ENCODE measurements at regions not wholly inside any gene's neighbourhood (a gene's known extent, or its start where the extent isn't known, plus 50 kb on each side); places are given as distances from the start of the nearest gene placed in this dataset.

- Histone ChIP-seq H3K27me3 (ENCODE audit: control insufficient read depth in 2 of 2, insufficient read depth in 2 of 2, low read length in 2 of 2) (no peaks in the 10 kb centered on the region), H3K36me3 (ENCODE audit: control insufficient read depth in 2 of 2, insufficient read depth in 2 of 2, low read length in 2 of 2) (no peaks in the 10 kb centered on the region)
Measured at GRCh38 chr6:168214586-168215104, 104.9 kb downstream of the DACT2 start.

GRCh38 chr6:168213121-168213524, 106.5 kb downstream of the DACT2 start:
- Histone ChIP-seq H3K27me3 (ENCODE audit: control insufficient read depth in 2 of 2, insufficient read depth in 2 of 2, low read length in 2 of 2) (no peaks in the 10 kb centered on the region), H3K27ac (ENCODE audit: low read depth in 2 of 2, low read length in 2 of 2) (no peak overlapping the region), H3K4me3 (ENCODE audit: low read length in 2 of 2) (no peak overlapping the region), H3K9me3 (ENCODE audit: control insufficient read depth in 2 of 2, low read length in 2 of 2) (no peaks in the 10 kb centered on the region), H3K36me3 (ENCODE audit: control insufficient read depth in 2 of 2, insufficient read depth in 2 of 2, low read length in 2 of 2) (no peaks in the 10 kb centered on the region), H3K9ac (ENCODE audit: low read depth in 1 of 2, low read length in 2 of 2) (no peak overlapping the region), H3K4me1 (ENCODE audit: control insufficient read depth in 2 of 2, insufficient read depth in 2 of 2, low read length in 2 of 2) (no peaks in the 10 kb centered on the region)

More at GRCh38 chr6:168214586-168215104, 104.9 kb downstream of the DACT2 start:
- H3K4me1 ChIP-seq (ENCODE audit: control insufficient read depth in 2 of 2, insufficient read depth in 2 of 2, low read length in 2 of 2): no peaks in the 10 kb centered on the region
- H3K4me3 ChIP-seq (ENCODE audit: low read length in 2 of 2): no peak overlapping the region
- H3K27ac ChIP-seq (ENCODE audit: low read depth in 2 of 2, low read length in 2 of 2): no peak overlapping the region
- no peak overlapping the region for H3K9ac ChIP-seq (ENCODE audit: low read depth in 1 of 2, low read length in 2 of 2)
- H3K9me3 ChIP-seq (ENCODE audit: control insufficient read depth in 2 of 2, low read length in 2 of 2): no peaks in the 10 kb centered on the region

DNA sequence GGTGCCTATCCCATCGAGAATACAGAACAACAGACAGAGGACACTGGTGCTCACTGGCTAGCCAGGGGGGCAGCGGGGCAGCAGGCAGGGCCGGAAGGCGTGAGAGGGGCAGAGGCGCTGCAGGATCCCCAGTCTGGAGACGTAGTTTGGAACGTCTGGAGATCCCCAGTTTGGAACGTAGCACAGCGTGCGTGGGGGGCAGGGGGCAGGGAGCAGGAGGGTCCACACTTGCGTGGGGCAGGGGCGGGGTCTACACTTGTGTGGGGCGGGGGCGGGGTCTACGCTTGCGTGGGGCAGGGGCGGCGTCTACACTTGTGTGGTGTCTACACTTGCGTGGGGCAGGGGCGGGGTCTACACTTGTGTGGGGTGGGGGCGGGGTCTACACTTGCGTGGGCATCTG, 107.2 kb downstream of the DACT2 start:
- Histone ChIP-seq H3K27me3 (ENCODE audit: control insufficient read depth in 2 of 2, insufficient read depth in 2 of 2, low read length in 2 of 2) (no peaks in the 10 kb centered on the region), H3K36me3 (ENCODE audit: control insufficient read depth in 2 of 2, insufficient read depth in 2 of 2, low read length in 2 of 2) (no peaks in the 10 kb centered on the region), H3K9ac (ENCODE audit: low read depth in 1 of 2, low read length in 2 of 2) (no peak overlapping the region), H3K4me1 (ENCODE audit: control insufficient read depth in 2 of 2, insufficient read depth in 2 of 2, low read length in 2 of 2) (no peaks in the 10 kb centered on the region), H3K9me3 (ENCODE audit: control insufficient read depth in 2 of 2, low read length in 2 of 2) (no peaks in the 10 kb centered on the region), H3K4me3 (ENCODE audit: low read length in 2 of 2) (no peak overlapping the region), H3K27ac (ENCODE audit: low read depth in 2 of 2, low read length in 2 of 2) (no peak overlapping the region)

- no peak overlapping the region for H3K4me3 ChIP-seq (ENCODE audit: low read length in 2 of 2)
- no peaks in the 10 kb centered on the region for H3K4me1 ChIP-seq (ENCODE audit: control insufficient read depth in 2 of 2, insufficient read depth in 2 of 2, low read length in 2 of 2)
- H3K9me3 ChIP-seq (ENCODE audit: control insufficient read depth in 2 of 2, low read length in 2 of 2): no peaks in the 10 kb centered on the region
- H3K36me3 ChIP-seq (ENCODE audit: control insufficient read depth in 2 of 2, insufficient read depth in 2 of 2, low read length in 2 of 2): no peaks in the 10 kb centered on the region
- H3K9ac ChIP-seq (ENCODE audit: low read depth in 1 of 2, low read length in 2 of 2): no peak overlapping the region
- no peaks in the 10 kb centered on the region for H3K27me3 ChIP-seq (ENCODE audit: control insufficient read depth in 2 of 2, insufficient read depth in 2 of 2, low read length in 2 of 2)
- no peak overlapping the region for H3K27ac ChIP-seq (ENCODE audit: low read depth in 2 of 2, low read length in 2 of 2)
Measured at GRCh38 chr6:168211681-168212080, 107.9 kb downstream of the DACT2 start.

- Histone ChIP-seq H3K9ac (ENCODE audit: low read depth in 1 of 2, low read length in 2 of 2) (no peak overlapping the region), H3K4me3 (ENCODE audit: low read length in 2 of 2) (no peak overlapping the region)
Measured at GRCh38 chr6:168210239-168211105, 109.1 kb downstream of the DACT2 start.

GRCh38 chr6:168209420-168209819, 110.2 kb downstream of the DACT2 start:
- H3K36me3 ChIP-seq (ENCODE audit: control insufficient read depth in 2 of 2, insufficient read depth in 2 of 2, low read length in 2 of 2): no peaks in the 10 kb centered on the region
- H3K27ac ChIP-seq (ENCODE audit: low read depth in 2 of 2, low read length in 2 of 2): no peak overlapping the region
- no peak overlapping the region for H3K4me3 ChIP-seq (ENCODE audit: low read length in 2 of 2)
- no peaks in the 10 kb centered on the region for H3K27me3 ChIP-seq (ENCODE audit: control insufficient read depth in 2 of 2, insufficient read depth in 2 of 2, low read length in 2 of 2)
- H3K4me1 ChIP-seq (ENCODE audit: control insufficient read depth in 2 of 2, insufficient read depth in 2 of 2, low read length in 2 of 2): no peaks in the 10 kb centered on the region
- no peaks in the 10 kb centered on the region for H3K9me3 ChIP-seq (ENCODE audit: control insufficient read depth in 2 of 2, low read length in 2 of 2)
- no peak overlapping the region for H3K9ac ChIP-seq (ENCODE audit: low read depth in 1 of 2, low read length in 2 of 2)

More at GRCh38 chr6:168210239-168211105, 109.1 kb downstream of the DACT2 start:
- no peaks in the 10 kb centered on the region for H3K36me3 ChIP-seq (ENCODE audit: control insufficient read depth in 2 of 2, insufficient read depth in 2 of 2, low read length in 2 of 2)
- no peak overlapping the region for H3K27ac ChIP-seq (ENCODE audit: low read depth in 2 of 2, low read length in 2 of 2)
- H3K4me1 ChIP-seq (ENCODE audit: control insufficient read depth in 2 of 2, insufficient read depth in 2 of 2, low read length in 2 of 2): no peaks in the 10 kb centered on the region
- H3K27me3 ChIP-seq (ENCODE audit: control insufficient read depth in 2 of 2, insufficient read depth in 2 of 2, low read length in 2 of 2): no peaks in the 10 kb centered on the region
- H3K9me3 ChIP-seq (ENCODE audit: control insufficient read depth in 2 of 2, low read length in 2 of 2): no peaks in the 10 kb centered on the region

- H3K9ac ChIP-seq (ENCODE audit: low read depth in 1 of 2, low read length in 2 of 2): no peak overlapping the region
- H3K4me1 ChIP-seq (ENCODE audit: control insufficient read depth in 2 of 2, insufficient read depth in 2 of 2, low read length in 2 of 2): no peaks in the 10 kb centered on the region
- no peaks in the 10 kb centered on the region for H3K9me3 ChIP-seq (ENCODE audit: control insufficient read depth in 2 of 2, low read length in 2 of 2)
- H3K27me3 ChIP-seq (ENCODE audit: control insufficient read depth in 2 of 2, insufficient read depth in 2 of 2, low read length in 2 of 2): no peaks in the 10 kb centered on the region
- H3K4me3 ChIP-seq (ENCODE audit: low read length in 2 of 2): no peak overlapping the region
- H3K36me3 ChIP-seq (ENCODE audit: control insufficient read depth in 2 of 2, insufficient read depth in 2 of 2, low read length in 2 of 2): no peaks in the 10 kb centered on the region
- H3K27ac ChIP-seq (ENCODE audit: low read depth in 2 of 2, low read length in 2 of 2): no peak overlapping the region
Measured at GRCh38 chr6:168208854-168209253, 110.7 kb downstream of the DACT2 start.

DNA sequence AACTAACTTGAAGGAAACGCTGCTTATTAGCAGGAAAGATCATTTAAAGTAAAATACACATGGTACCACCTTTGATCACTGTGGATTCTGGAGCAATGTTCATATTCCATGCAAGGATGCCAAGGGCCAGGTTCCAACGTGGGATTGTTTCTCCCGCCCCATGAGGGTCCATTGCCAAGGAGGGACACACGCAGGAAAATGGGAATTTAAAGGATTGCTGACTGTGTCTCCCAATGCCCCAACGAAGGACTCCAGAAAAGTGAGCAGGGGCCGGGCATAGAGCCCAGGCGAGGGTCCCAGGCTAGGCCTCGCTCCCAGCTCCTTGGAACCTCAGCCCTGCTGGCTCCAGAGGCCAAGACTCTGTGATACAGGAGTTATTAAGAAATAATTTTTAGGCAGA, 111.2 kb downstream of the DACT2 start:
- H3K9me3 ChIP-seq (ENCODE audit: control insufficient read depth in 2 of 2, low read length in 2 of 2): no peaks in the 10 kb centered on the region
- no peak overlapping the region for H3K9ac ChIP-seq (ENCODE audit: low read depth in 1 of 2, low read length in 2 of 2)
- no peak overlapping the region for H3K27ac ChIP-seq (ENCODE audit: low read depth in 2 of 2, low read length in 2 of 2)
- H3K27me3 ChIP-seq (ENCODE audit: control insufficient read depth in 2 of 2, insufficient read depth in 2 of 2, low read length in 2 of 2): no peaks in the 10 kb centered on the region
- no peaks in the 10 kb centered on the region for H3K4me1 ChIP-seq (ENCODE audit: control insufficient read depth in 2 of 2, insufficient read depth in 2 of 2, low read length in 2 of 2)
- no peaks in the 10 kb centered on the region for H3K36me3 ChIP-seq (ENCODE audit: control insufficient read depth in 2 of 2, insufficient read depth in 2 of 2, low read length in 2 of 2)
- no peak overlapping the region for H3K4me3 ChIP-seq (ENCODE audit: low read length in 2 of 2)

GRCh38 chr6:168207421-168208175, 112.0 kb downstream of the DACT2 start:
- Histone ChIP-seq H3K27me3 (ENCODE audit: control insufficient read depth in 2 of 2, insufficient read depth in 2 of 2, low read length in 2 of 2) (no peaks in the 10 kb centered on the region), H3K27ac (ENCODE audit: low read depth in 2 of 2, low read length in 2 of 2) (no peak overlapping the region), H3K36me3 (ENCODE audit: control insufficient read depth in 2 of 2, insufficient read depth in 2 of 2, low read length in 2 of 2) (no peaks in the 10 kb centered on the region), H3K9me3 (ENCODE audit: control insufficient read depth in 2 of 2, low read length in 2 of 2) (no peaks in the 10 kb centered on the region), H3K9ac (ENCODE audit: low read depth in 1 of 2, low read length in 2 of 2) (no peak overlapping the region), H3K4me1 (ENCODE audit: control insufficient read depth in 2 of 2, insufficient read depth in 2 of 2, low read length in 2 of 2) (no peaks in the 10 kb centered on the region), H3K4me3 (ENCODE audit: low read length in 2 of 2) (no peak overlapping the region)

GRCh38 chr6:168206661-168207274, 112.8 kb downstream of the DACT2 start:
- Histone ChIP-seq H3K27ac (ENCODE audit: low read depth in 2 of 2, low read length in 2 of 2) (no peak overlapping the region), H3K4me3 (ENCODE audit: low read length in 2 of 2) (no peak overlapping the region), H3K9me3 (ENCODE audit: control insufficient read depth in 2 of 2, low read length in 2 of 2) (no peaks in the 10 kb centered on the region), H3K9ac (ENCODE audit: low read depth in 1 of 2, low read length in 2 of 2) (no peak overlapping the region), H3K27me3 (ENCODE audit: control insufficient read depth in 2 of 2, insufficient read depth in 2 of 2, low read length in 2 of 2) (no peaks in the 10 kb centered on the region), H3K36me3 (ENCODE audit: control insufficient read depth in 2 of 2, insufficient read depth in 2 of 2, low read length in 2 of 2) (no peaks in the 10 kb centered on the region), H3K4me1 (ENCODE audit: control insufficient read depth in 2 of 2, insufficient read depth in 2 of 2, low read length in 2 of 2) (no peaks in the 10 kb centered on the region)

Measured in mucosa of rectum (tissue), 2 donors.